ENCODE measurements at regions not wholly inside any gene's neighbourhood (a gene's known extent, or its start where the extent isn't known, plus 50 kb on each side); places are given as distances from the start of the nearest gene placed in this dataset.
"Not testable (repeated sequence)": the region's sequence is repeated elsewhere in the genome, so short reads cannot be mapped to it uniquely, and the experiment has no call there.

DNA sequence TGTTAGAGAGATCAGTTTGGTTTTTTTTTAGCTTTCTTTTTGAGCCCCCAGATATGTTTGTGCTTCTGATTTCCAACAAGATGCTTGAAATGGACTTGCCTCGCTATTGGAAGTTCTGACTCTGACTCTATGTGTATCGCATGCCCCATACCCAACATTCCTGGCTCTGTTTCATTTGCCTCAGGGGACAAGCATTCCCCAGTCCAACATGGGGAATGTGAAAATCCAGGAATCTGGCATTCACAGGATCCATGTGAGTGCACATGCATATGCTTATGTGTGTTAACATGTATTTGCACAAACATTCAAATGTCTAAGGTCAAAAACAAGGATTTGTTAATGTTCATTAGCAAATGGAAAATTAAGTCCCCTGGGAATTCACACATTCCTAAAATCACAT is 233.9 kb downstream of the TLR4 start:
- Histone ChIP-seq H3K27me3 (replicated peaks; ENCODE audit: control insufficient read depth, insufficient read depth, low read length) (no peaks in the 10 kb centered on the region), H3K4me3 (replicated peaks; ENCODE audit: low read depth, low read length) (no peak overlapping the region), H3K36me3 (ENCODE audit: control insufficient read depth, insufficient read depth, low read length) (no peaks in the 10 kb centered on the region)
- no peak for TF ChIP-seq CTCF (IDR thresholded peaks at IDR 0.05; ENCODE audit: insufficient read depth, low read length, poor library complexity, severe bottlenecking)
- no peak for DNase-seq (ENCODE audit: extremely low read depth, insufficient read length)

- TF ChIP-seq CTCF (IDR thresholded peaks at IDR 0.05; ENCODE audit: insufficient read depth, low read length, poor library complexity, severe bottlenecking) = no peak
- H3K36me3 ChIP-seq (ENCODE audit: control insufficient read depth, insufficient read depth, low read length) = no peaks in the 10 kb centered on the region
- no peak for DNase-seq (ENCODE audit: extremely low read depth, insufficient read length)
- H3K27me3 ChIP-seq (replicated peaks; ENCODE audit: control insufficient read depth, insufficient read depth, low read length) = no peaks in the 10 kb centered on the region
- H3K4me3 ChIP-seq (replicated peaks; ENCODE audit: low read depth, low read length) = no peak overlapping the region
Measured at GRCh38 chr9:117938896-117939295, 234.7 kb downstream of the TLR4 start.

DNA sequence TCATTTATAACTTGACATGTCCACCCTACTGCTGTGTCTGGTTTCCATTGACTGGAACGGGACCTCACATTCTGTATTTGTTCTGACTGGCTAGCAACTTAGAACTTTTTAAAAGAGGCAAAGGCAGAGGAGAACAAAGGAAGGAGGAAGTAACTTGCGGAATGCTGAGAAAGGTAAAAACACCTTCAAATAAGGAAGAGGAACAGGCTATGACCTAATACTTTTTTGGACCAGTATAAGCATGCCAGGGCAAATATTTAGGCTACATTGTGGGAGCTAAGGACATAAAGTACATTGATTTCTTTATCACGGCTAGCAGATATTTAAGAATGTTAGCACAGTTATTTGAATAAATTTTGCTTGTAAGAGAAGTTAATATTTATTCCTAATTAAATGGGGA is 240.5 kb downstream of the TLR4 start:
- H3K4me3 ChIP-seq (replicated peaks; ENCODE audit: low read depth, low read length); H3K27me3 ChIP-seq (replicated peaks; ENCODE audit: control insufficient read depth, insufficient read depth, low read length); H3K36me3 ChIP-seq (ENCODE audit: control insufficient read depth, insufficient read depth, low read length); DNase-seq (ENCODE audit: extremely low read depth, insufficient read length): not testable (repeated sequence)

DNA sequence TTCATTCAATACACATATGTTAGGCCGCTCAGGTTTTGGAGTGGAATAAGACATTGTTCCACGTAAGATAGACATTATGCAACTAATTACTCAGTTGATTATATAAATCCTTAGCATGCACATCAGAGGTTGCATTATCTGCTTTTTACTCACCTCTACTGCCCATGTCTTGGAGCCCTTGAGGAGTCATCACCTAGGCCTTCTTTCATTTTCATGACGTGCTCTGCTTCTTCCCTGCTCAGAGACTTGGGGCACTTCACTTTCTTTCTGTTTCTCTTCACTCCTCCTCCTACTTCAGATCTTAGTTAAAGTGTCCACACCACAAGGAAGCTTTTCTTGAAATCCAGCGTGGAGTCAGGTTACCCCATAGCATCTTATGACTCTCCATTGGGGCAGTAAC is 241.1 kb downstream of the TLR4 start:
- Histone ChIP-seq H3K36me3 (ENCODE audit: control insufficient read depth, insufficient read depth, low read length) (no peaks in the 10 kb centered on the region), H3K4me3 (replicated peaks; ENCODE audit: low read depth, low read length) (no peak overlapping the region), H3K27me3 (replicated peaks; ENCODE audit: control insufficient read depth, insufficient read depth, low read length) (no peaks in the 10 kb centered on the region)
- no peak for TF ChIP-seq CTCF (IDR thresholded peaks at IDR 0.05; ENCODE audit: insufficient read depth, low read length, poor library complexity, severe bottlenecking)
- no peak for DNase-seq (ENCODE audit: extremely low read depth, insufficient read length)

DNA sequence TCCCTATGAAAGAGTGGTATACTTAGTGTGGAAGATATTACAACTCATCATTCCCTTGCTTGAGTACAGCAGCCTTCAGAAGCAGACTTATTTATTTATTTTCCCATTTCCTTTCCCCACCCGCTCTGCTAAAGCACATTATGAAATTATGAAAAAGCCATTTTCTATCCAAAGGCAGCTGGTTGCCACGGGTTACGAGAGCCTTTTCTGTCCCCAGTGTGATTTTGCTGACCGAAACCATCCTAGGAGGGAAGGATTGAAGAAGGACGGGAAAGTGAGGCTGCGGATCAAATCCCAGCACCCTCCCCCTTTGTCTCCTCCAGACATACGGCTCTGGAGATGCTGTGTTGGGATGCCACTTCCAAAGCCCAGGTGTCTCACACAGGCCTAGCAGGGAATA is 246.9 kb downstream of the TLR4 start:
- no peak overlapping the region for H3K4me3 ChIP-seq (replicated peaks; ENCODE audit: low read depth, low read length)
- H3K27me3 ChIP-seq (replicated peaks; ENCODE audit: control insufficient read depth, insufficient read depth, low read length) = no peaks in the 10 kb centered on the region
- no peaks in the 10 kb centered on the region for H3K36me3 ChIP-seq (ENCODE audit: control insufficient read depth, insufficient read depth, low read length)
- DNase-seq (ENCODE audit: extremely low read depth, insufficient read length) = no peak
- no peak for TF ChIP-seq CTCF (IDR thresholded peaks at IDR 0.05; ENCODE audit: insufficient read depth, low read length, poor library complexity, severe bottlenecking)

- TF ChIP-seq CTCF (IDR thresholded peaks at IDR 0.05; ENCODE audit: insufficient read depth, low read length, poor library complexity, severe bottlenecking) = no peak
- no peaks in the 10 kb centered on the region for H3K36me3 ChIP-seq (ENCODE audit: control insufficient read depth, insufficient read depth, low read length)
- H3K4me3 ChIP-seq (replicated peaks; ENCODE audit: low read depth, low read length) = no peak overlapping the region
- no peaks in the 10 kb centered on the region for H3K27me3 ChIP-seq (replicated peaks; ENCODE audit: control insufficient read depth, insufficient read depth, low read length)
- no peak for DNase-seq (ENCODE audit: extremely low read depth, insufficient read length)
Measured at GRCh38 chr9:117952581-117952980, 248.4 kb downstream of the TLR4 start.
